ENCODE measurements at regions not wholly inside any gene's neighbourhood (a gene's known extent, or its start where the extent isn't known, plus 50 kb on each side); places are given as distances from the start of the nearest gene placed in this dataset.

DNA sequence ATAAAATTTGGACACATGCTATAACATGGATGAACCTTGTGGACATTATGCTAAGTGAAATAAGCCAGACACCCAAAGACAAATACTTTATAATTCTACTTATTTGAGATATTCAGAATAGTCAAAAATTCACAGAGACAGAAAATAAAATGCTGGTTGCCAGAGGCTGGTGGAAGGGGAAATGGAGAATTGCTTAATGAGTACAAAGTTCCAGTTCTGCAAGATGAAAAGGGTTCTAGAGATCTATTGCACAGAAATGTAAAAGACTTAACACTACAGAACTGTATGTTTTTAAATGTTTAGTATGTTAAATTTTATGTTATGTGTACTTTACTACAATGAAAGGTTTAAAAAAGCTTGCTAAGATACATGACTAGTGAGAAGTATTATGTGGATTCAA lies 344.8 kb downstream of the CNTN3 start:
- no peaks in the 10 kb centered on the region for H3K9me3 ChIP-seq (ENCODE audit: control insufficient read depth, insufficient read depth, low read length)
- H3K79me2 ChIP-seq (ENCODE audit: control insufficient read depth, low read length): no peaks in the 10 kb centered on the region
- no peaks in the 10 kb centered on the region for H3F3A ChIP-seq (ENCODE audit: control insufficient read depth, insufficient read depth)
- H3K4me2 ChIP-seq (ENCODE audit: low read length): no peak overlapping the region
- no peaks in the 10 kb centered on the region for H3K4me1 ChIP-seq (ENCODE audit: control insufficient read depth, low read length)
- TF ChIP-seq, protein P1, sequence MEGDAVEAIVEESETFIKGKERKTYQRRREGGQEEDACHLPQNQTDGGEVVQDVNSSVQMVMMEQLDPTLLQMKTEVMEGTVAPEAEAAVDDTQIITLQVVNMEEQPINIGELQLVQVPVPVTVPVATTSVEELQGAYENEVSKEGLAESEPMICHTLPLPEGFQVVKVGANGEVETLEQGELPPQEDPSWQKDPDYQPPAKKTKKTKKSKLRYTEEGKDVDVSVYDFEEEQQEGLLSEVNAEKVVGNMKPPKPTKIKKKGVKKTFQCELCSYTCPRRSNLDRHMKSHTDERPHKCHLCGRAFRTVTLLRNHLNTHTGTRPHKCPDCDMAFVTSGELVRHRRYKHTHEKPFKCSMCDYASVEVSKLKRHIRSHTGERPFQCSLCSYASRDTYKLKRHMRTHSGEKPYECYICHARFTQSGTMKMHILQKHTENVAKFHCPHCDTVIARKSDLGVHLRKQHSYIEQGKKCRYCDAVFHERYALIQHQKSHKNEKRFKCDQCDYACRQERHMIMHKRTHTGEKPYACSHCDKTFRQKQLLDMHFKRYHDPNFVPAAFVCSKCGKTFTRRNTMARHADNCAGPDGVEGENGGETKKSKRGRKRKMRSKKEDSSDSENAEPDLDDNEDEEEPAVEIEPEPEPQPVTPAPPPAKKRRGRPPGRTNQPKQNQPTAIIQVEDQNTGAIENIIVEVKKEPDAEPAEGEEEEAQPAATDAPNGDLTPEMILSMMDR (IDR thresholded peaks at IDR 0.05; ENCODE audit: low read depth, low read length, poor library complexity, severe bottlenecking): no peak
- no peak for TF ChIP-seq EZH2phosphoT487 (IDR thresholded peaks at IDR 0.05; ENCODE audit: borderline replicate concordance, low read length)
- H4K20me1 ChIP-seq (ENCODE audit: control insufficient read depth, insufficient read depth, low read depth, low read length): no peaks in the 10 kb centered on the region
- H3K9me2 ChIP-seq (replicated peaks; ENCODE audit: control insufficient read depth, low read length): no peaks in the 10 kb centered on the region
- no peak overlapping the region for H3K27ac ChIP-seq (ENCODE audit: low read depth, low read length)
- H3K27me3 ChIP-seq (ENCODE audit: control insufficient read depth, low read length): no peaks in the 10 kb centered on the region
- H3K4me3 ChIP-seq (ENCODE audit: low read length): no peak overlapping the region
- no peaks in the 10 kb centered on the region for H3K36me3 ChIP-seq (ENCODE audit: control insufficient read depth, low read length)

DNA sequence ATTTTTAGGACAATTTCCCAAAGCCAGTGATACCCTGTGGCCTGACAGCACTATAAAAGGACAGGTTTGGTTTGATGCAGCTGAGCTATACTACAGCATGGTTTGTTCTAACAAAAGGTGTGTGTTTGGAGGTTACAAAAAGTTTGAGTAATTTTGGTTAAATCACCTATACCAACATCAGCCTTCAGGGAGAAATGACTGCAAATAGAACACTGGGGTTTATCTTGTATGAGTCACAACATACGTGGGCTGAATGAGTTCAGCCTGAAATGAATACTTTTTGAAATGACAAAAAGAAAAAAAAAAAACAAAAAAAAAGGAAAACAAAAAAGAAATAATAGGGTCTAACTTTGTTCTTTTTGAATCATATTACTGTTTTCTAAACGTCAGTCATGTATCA lies 345.7 kb downstream of the CNTN3 start:
- Histone ChIP-seq H3K27ac (ENCODE audit: low read depth, low read length) (no peak overlapping the region), H3K79me2 (ENCODE audit: control insufficient read depth, low read length) (no peaks in the 10 kb centered on the region), H3K9me3 (ENCODE audit: control insufficient read depth, insufficient read depth, low read length) (no peaks in the 10 kb centered on the region), H3K4me3 (ENCODE audit: low read length) (no peak overlapping the region), H4K20me1 (ENCODE audit: control insufficient read depth, insufficient read depth, low read depth, low read length) (no peaks in the 10 kb centered on the region), H3K4me2 (ENCODE audit: low read length) (no peak overlapping the region), H3K4me1 (ENCODE audit: control insufficient read depth, low read length) (no peaks in the 10 kb centered on the region), H3K9me2 (replicated peaks; ENCODE audit: control insufficient read depth, low read length) (no peaks in the 10 kb centered on the region), H3F3A (ENCODE audit: control insufficient read depth, insufficient read depth) (no peaks in the 10 kb centered on the region), H3K27me3 (ENCODE audit: control insufficient read depth, low read length) (no peaks in the 10 kb centered on the region), H3K36me3 (ENCODE audit: control insufficient read depth, low read length) (no peaks in the 10 kb centered on the region)
- TF ChIP-seq, protein P1 (IDR thresholded peaks at IDR 0.05; ENCODE audit: low read depth, low read length, poor library complexity, severe bottlenecking): no peak
- no peak for TF ChIP-seq EZH2phosphoT487 (IDR thresholded peaks at IDR 0.05; ENCODE audit: borderline replicate concordance, low read length)

DNA sequence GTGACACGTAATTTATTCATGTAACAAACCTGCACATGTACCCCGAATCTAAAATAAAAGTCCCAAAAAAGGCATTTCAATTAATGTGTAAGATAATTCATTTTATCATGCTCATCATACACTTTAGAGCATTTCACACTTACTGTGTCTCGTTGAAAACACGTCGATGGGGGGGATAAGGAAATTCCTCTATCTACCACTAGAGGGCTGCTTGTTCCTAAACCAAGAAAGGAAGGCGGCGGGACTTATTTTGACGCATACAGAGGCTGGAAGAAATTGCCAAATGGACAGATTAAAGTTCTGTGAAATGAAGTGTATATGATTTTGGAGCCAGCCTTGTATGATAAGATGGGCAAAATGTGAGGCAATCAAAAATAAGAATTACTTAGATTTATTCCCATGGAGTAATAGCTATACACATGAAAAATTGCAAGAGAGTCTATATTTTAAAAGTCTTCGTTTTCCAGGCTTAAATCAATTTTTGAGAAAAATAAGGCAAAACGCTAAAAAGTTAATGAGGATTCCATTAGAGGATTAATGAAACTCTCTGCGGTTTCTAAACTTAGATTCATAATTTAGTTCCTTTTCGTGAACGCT lies 346.8 kb downstream of the CNTN3 start:
- no peaks in the 10 kb centered on the region for H4K20me1 ChIP-seq (ENCODE audit: control insufficient read depth, insufficient read depth, low read depth, low read length)
- no peaks in the 10 kb centered on the region for H3F3A ChIP-seq (ENCODE audit: control insufficient read depth, insufficient read depth)
- no peaks in the 10 kb centered on the region for H3K9me2 ChIP-seq (replicated peaks; ENCODE audit: control insufficient read depth, low read length)
- H3K27me3 ChIP-seq (ENCODE audit: control insufficient read depth, low read length): no peaks in the 10 kb centered on the region
- H3K4me3 ChIP-seq (ENCODE audit: low read length): no peak overlapping the region
- no peak for TF ChIP-seq EZH2phosphoT487 (IDR thresholded peaks at IDR 0.05; ENCODE audit: borderline replicate concordance, low read length)
- TF ChIP-seq, protein P1 (IDR thresholded peaks at IDR 0.05; ENCODE audit: low read depth, low read length, poor library complexity, severe bottlenecking): peak; percentile 74
- no peaks in the 10 kb centered on the region for H3K36me3 ChIP-seq (ENCODE audit: control insufficient read depth, low read length)
- no peak overlapping the region for H3K4me2 ChIP-seq (ENCODE audit: low read length)
- no peaks in the 10 kb centered on the region for H3K4me1 ChIP-seq (ENCODE audit: control insufficient read depth, low read length)
- no peak overlapping the region for H3K27ac ChIP-seq (ENCODE audit: low read depth, low read length)
- H3K9me3 ChIP-seq (ENCODE audit: control insufficient read depth, insufficient read depth, low read length): no peaks in the 10 kb centered on the region
- no peaks in the 10 kb centered on the region for H3K79me2 ChIP-seq (ENCODE audit: control insufficient read depth, low read length)
